IMR-90 (cell line): ENCODE measurements at regions not wholly inside any gene's neighbourhood (a gene's known extent, or its start where the extent isn't known, plus 50 kb on each side); places are given as distances from the start of the nearest gene placed in this dataset.

Source experiments
- BHLHE40 ChIP-seq: fragments of 150-350 bp; IDR thresholded peaks from 2 replicates; pipeline ENCODE4 v1.6.1; 2016; ENCODE audit warnings: mild to moderate bottlenecking, low read depth, low read length
- CEBPB ChIP-seq: IDR thresholded peaks from 2 replicates; pipeline ENCODE4 v1.6.1; 2012; ENCODE audit warnings: low read depth, low read length, improper control_type of control experiment
- CHD1 ChIP-seq: IDR thresholded peaks from 2 replicates; pipeline ENCODE4 v1.6.1; 2012; ENCODE audit warnings: low read depth, low read length, improper control_type of control experiment
- FOS ChIP-seq: fragments of 150-350 bp; IDR thresholded peaks from 2 replicates; pipeline ENCODE4 v1.6.1; 2016; ENCODE audit warnings: low read depth, low read length
- MXI1 ChIP-seq: IDR thresholded peaks from 2 replicates; pipeline ENCODE4 v1.6.1; 2012; ENCODE audit warnings: low read depth, mild to moderate bottlenecking, low read length, moderate library complexity, borderline replicate concordance
- POLR2A ChIP-seq: IDR thresholded peaks from 2 replicates; pipeline ENCODE4 v1.6.1; 2012; ENCODE audit warnings: mild to moderate bottlenecking, low read depth, low read length
- RCOR1 ChIP-seq: IDR thresholded peaks from 2 replicates; pipeline ENCODE4 v1.6.1; 2012; ENCODE audit warnings: mild to moderate bottlenecking, low read length, improper control_type of control experiment; ENCODE audit not compliant: insufficient replicate concordance
- SMC3 ChIP-seq: fragments of 150-350 bp; IDR thresholded peaks from 2 replicates; pipeline ENCODE4 v1.6.1; 2016; ENCODE audit warnings: low read depth, mild to moderate bottlenecking, antibody characterized with exemption, low read length, moderate library complexity
- TF ChIP-seq, protein P1 (sequence below): conservative IDR thresholded peaks from 2 replicates; pipeline ENCODE4 v1.5.1; 2012; ENCODE audit warnings: mild to moderate bottlenecking, low read depth, low read length, improper control_type of control experiment
- TF ChIP-seq, protein P2 (sequence below): fragments of 150-350 bp; IDR thresholded peaks from 2 replicates; pipeline ENCODE4 v1.6.1; 2017; ENCODE audit warnings: mild to moderate bottlenecking, antibody characterized with exemption, low read length, low read depth

DNA sequence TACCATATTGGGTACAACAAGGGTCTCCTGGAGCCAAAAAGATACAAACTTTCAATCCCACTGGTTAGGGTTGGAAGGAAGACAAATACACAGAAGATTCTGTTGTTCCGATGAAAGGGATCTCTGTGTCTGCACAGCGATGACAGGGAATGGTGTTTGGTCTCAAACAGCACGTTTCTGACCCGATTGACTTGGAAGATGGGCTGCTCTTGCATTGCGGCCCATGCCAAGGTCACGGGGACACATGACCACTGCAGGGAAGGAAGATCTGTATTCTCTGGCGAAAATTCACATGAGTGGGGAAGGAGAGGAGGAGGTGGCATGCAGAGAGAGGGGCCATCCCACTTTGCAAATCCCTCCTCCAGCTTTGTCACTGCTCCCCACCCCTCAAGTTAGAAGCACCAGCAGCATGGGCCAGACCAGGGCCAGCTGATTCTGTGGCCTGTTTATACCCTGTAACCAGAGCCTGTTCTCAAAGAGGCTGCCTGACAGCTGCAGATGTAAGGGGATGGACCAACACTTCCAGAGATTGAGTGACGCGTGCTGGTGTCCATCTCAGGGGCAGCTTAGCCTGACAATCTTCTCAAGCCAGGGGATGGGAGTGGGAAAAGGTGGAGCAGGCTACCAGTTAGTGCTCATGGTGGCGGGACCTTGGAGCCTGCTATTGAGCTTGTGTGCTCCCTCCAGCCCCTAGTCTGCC lies 57.2 kb downstream of the TNP1 start:
- TF ChIP-seq, protein P1, sequence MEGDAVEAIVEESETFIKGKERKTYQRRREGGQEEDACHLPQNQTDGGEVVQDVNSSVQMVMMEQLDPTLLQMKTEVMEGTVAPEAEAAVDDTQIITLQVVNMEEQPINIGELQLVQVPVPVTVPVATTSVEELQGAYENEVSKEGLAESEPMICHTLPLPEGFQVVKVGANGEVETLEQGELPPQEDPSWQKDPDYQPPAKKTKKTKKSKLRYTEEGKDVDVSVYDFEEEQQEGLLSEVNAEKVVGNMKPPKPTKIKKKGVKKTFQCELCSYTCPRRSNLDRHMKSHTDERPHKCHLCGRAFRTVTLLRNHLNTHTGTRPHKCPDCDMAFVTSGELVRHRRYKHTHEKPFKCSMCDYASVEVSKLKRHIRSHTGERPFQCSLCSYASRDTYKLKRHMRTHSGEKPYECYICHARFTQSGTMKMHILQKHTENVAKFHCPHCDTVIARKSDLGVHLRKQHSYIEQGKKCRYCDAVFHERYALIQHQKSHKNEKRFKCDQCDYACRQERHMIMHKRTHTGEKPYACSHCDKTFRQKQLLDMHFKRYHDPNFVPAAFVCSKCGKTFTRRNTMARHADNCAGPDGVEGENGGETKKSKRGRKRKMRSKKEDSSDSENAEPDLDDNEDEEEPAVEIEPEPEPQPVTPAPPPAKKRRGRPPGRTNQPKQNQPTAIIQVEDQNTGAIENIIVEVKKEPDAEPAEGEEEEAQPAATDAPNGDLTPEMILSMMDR, result no peak
- TF ChIP-seq POLR2A (no peak), FOS (no peak), BHLHE40 (no peak), RCOR1 (no peak), SMC3 (no peak), CHD1 (no peak), CEBPB (no peak), MXI1 (no peak)
- TF ChIP-seq, protein P2, sequence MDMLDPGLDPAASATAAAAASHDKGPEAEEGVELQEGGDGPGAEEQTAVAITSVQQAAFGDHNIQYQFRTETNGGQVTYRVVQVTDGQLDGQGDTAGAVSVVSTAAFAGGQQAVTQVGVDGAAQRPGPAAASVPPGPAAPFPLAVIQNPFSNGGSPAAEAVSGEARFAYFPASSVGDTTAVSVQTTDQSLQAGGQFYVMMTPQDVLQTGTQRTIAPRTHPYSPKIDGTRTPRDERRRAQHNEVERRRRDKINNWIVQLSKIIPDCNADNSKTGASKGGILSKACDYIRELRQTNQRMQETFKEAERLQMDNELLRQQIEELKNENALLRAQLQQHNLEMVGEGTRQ, result no peak
